Thoracic aorta (tissue), 2 donors: ENCODE measurements at regions not wholly inside any gene's neighbourhood (a gene's known extent, or its start where the extent isn't known, plus 50 kb on each side); places are given as distances from the start of the nearest gene placed in this dataset.

Source experiments
- ATAC-seq: fragments of 150-250 bp; one replicate; pipeline ENCODE4 v1.8.0; 2017; ENCODE audit warnings: low read depth; ENCODE audit not compliant: insufficient number of reproducible peaks, low FRiP score
- DNase-seq: peaks from one replicate; pipeline ENCODE4 v3.0.0-alpha.2; 2020; ENCODE audit warnings: low spot score
- H3K27ac ChIP-seq, 2 donors: fragments of 200-600 bp; sonication (generic); 1 replicate in 1 of 2; 2 replicates in 1 of 2; pipeline ENCODE4 v1.5.1; 2016; ENCODE audit warnings: mild to moderate bottlenecking in 2 of 2, moderate library complexity in 2 of 2
- H3K27me3 ChIP-seq: fragments of 200-600 bp; sonication (generic); replicated peaks from 2 replicates; pipeline ENCODE4 v1.6.0; 2016; ENCODE audit warnings: mild to moderate bottlenecking; ENCODE audit not compliant: insufficient read depth
- H3K36me3 ChIP-seq: fragments of 200-600 bp; sonication (generic); one replicate; pipeline ENCODE4 v1.5.1; 2016
- H3K4me1 ChIP-seq, 2 donors: fragments of 200-600 bp; sonication (generic); 1 replicate in 1 of 2; 2 replicates in 1 of 2; pipeline versions ENCODE4 v1.5.1 to v1.6.0; 2016; ENCODE audit warnings: low read depth in 2 of 2, mild to moderate bottlenecking in 1 of 2; ENCODE audit not compliant: control insufficient read depth in 1 of 2
- H3K4me3 ChIP-seq: fragments of 200-600 bp; sonication (generic); 2 replicates; pipeline ENCODE4 v1.5.1; 2016; ENCODE audit warnings: mild to moderate bottlenecking
- H3K9me3 ChIP-seq: fragments of 200-600 bp; sonication (generic); 2 replicates; pipeline ENCODE4 v1.5.1; 2016
- TF ChIP-seq, protein P1 (sequence below): fragments of 200-600 bp; sonication (generic); IDR thresholded peaks from one replicate; pipeline ENCODE4 v1.5.1; 2019; ENCODE audit warnings: antibody characterized with exemption

DNA sequence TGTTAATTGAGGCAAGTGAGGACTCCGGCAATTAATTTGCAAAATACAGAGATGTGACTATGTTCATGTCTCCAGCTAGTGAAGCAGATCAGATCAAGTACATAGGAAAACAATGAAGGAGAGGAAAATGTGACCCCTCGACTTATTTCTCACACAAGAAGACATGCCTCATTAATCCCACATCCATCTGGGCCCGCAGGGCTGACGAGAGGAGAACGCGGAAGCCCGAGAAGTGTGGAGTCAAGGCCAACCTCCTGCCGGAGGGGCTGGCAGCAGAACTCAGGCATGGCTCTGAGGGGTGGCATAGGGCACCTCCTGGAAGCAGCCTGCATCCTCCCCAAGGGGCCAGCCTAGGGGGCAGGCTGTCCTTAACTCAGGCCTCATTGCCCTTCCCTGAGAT is 54.4 kb downstream of the ZNF503 start:
- no peak for DNase-seq
- no peaks in the 10 kb centered on the region for H3K27me3 ChIP-seq

DNA sequence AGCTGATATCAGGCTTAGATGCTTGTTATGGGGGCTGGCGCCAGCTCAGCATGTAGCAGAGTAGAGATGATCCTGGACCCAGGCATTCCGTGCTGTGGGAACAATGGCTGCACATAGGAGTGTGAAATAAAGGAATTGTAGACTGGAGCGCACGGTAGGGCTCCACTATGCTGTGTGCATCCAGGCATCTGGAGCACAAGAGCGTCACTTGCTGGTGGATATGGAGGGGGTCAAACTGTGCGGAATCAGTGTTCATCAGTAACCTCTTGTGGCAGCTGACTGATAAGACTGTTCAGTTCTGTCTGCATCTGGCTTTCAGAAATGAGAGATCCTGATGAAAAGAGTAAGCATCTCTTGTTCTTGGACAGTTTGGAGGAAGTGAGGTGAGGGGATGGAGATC is 55.8 kb downstream of the ZNF503 start:
- H3K9me3 ChIP-seq = peaks cover 4% of the 10 kb centered on the region
- no peak overlapping the region for H3K4me3 ChIP-seq
- no peaks in the 10 kb centered on the region for H3K27me3 ChIP-seq
- TF ChIP-seq, protein P1, sequence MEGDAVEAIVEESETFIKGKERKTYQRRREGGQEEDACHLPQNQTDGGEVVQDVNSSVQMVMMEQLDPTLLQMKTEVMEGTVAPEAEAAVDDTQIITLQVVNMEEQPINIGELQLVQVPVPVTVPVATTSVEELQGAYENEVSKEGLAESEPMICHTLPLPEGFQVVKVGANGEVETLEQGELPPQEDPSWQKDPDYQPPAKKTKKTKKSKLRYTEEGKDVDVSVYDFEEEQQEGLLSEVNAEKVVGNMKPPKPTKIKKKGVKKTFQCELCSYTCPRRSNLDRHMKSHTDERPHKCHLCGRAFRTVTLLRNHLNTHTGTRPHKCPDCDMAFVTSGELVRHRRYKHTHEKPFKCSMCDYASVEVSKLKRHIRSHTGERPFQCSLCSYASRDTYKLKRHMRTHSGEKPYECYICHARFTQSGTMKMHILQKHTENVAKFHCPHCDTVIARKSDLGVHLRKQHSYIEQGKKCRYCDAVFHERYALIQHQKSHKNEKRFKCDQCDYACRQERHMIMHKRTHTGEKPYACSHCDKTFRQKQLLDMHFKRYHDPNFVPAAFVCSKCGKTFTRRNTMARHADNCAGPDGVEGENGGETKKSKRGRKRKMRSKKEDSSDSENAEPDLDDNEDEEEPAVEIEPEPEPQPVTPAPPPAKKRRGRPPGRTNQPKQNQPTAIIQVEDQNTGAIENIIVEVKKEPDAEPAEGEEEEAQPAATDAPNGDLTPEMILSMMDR = no peak
- no peaks in the 10 kb centered on the region for H3K4me1 ChIP-seq
- ATAC-seq (no peak), DNase-seq (no peak)
- H3K27ac ChIP-seq = no peak overlapping the region
- no peaks in the 10 kb centered on the region for H3K36me3 ChIP-seq

More for the DNA sequence above, 54.4 kb downstream of the ZNF503 start:
- peaks cover 4% of the 10 kb centered on the region for H3K9me3 ChIP-seq
- no peak overlapping the region for H3K27ac ChIP-seq
- H3K4me1 ChIP-seq = no peaks in the 10 kb centered on the region
- H3K36me3 ChIP-seq = no peaks in the 10 kb centered on the region
- no peak overlapping the region for H3K4me3 ChIP-seq
- TF ChIP-seq, protein P1 = no peak
- ATAC-seq = no peak

DNA sequence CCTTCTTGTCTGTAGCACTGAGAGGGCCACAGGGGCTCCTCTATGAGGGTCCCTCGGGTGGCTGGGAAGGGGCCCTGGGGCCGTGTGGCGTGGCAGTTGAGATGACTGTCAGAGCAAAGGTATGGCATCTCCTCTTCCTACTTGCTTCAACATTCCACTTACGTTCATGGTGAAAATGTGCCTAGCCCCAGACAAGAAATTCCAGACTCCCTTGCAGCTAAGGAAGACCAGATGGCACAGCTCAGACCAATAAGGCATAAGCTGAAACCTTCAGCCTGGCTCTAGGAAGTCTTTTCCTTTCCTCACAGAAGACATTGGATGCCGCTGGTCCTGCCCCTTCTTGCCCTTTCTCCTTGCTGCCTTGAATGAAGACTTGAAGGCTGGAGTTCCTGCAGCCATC is 57.4 kb downstream of the ZNF503 start:
- DNase-seq (no peak), ATAC-seq (no peak)
- Histone ChIP-seq H3K4me3 (no peak overlapping the region), H3K27me3 (no peaks in the 10 kb centered on the region), H3K4me1 (no peaks in the 10 kb centered on the region), H3K27ac (no peak overlapping the region), H3K36me3 (no peaks in the 10 kb centered on the region), H3K9me3 (peaks cover 4% of the 10 kb centered on the region)
- TF ChIP-seq, protein P1 = no peak

DNA sequence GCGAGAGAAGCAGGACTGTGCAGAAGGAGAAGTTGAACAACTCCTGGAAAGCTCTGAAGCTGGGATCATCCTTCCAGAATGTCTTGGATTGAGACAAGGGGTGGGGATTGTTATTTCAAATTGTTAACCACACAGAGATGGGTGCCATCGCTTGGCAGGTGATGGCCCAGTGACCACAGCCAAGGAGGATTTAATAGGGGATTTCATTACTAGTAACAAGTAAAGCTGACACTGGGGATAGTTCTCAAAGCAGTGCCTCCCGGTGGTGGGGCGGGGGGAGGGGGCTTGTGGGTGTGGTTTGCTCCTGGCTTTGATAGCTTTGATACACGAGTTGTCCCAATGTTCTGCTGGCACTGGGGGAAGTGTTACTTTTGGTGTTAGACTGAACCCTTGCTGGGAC is 59.2 kb downstream of the ZNF503 start:
- no peak overlapping the region for H3K27ac ChIP-seq

DNA sequence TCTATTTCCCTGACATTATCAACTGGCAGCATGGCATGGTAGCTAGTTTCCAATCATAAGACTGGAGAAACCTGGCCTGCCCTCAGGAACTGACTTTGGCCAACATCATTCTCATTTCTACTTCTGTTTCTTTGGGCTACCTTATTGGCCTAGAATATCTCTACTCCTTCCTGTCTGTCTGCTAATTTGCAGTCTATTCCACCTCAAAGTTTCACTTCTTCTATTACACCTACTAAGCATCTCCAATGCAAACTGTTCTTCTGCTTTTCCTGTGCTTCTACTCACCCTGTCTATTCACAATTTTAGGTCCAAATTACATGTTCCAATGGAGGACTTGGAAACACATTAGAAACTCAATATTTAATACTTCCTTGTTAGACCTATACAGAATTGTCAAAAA is 65.6 kb downstream of the ZNF503 start:
- DNase-seq = no peak
- no peak for ATAC-seq
- Histone ChIP-seq H3K27ac (no peak overlapping the region), H3K4me1 (no peaks in the 10 kb centered on the region), H3K9me3 (no peaks in the 10 kb centered on the region), H3K4me3 (no peak overlapping the region), H3K36me3 (no peaks in the 10 kb centered on the region), H3K27me3 (no peaks in the 10 kb centered on the region)
- TF ChIP-seq, protein P1 = no peak

More for the DNA sequence above, 59.2 kb downstream of the ZNF503 start:
- ATAC-seq (no peak), DNase-seq (no peak)
- TF ChIP-seq, protein P1 = no peak
- Histone ChIP-seq H3K36me3 (no peaks in the 10 kb centered on the region), H3K4me3 (no peak overlapping the region), H3K9me3 (peaks cover 4% of the 10 kb centered on the region), H3K27me3 (no peaks in the 10 kb centered on the region), H3K4me1 (no peaks in the 10 kb centered on the region)
